Gastroesophageal sphincter (tissue), 4 donors: ENCODE measurements at regions not wholly inside any gene's neighbourhood (a gene's known extent, or its start where the extent isn't known, plus 50 kb on each side); places are given as distances from the start of the nearest gene placed in this dataset.

Experiments used
- ATAC-seq: fragments of 150-250 bp; one replicate; pipeline ENCODE4 v1.9.1; 2016; ENCODE audit warnings: mild to moderate bottlenecking, moderate library complexity
- H3K27ac ChIP-seq, 4 donors: fragments of 200-600 bp; sonication (generic) in 3 of 4; 1 replicate in 3 of 4; 2 replicates in 1 of 4; pipeline ENCODE4 v1.5.1; 2016 to 2019
- H3K27me3 ChIP-seq: fragments of 200-600 bp; sonication (generic); one replicate; pipeline ENCODE4 v1.5.1; 2019
- H3K36me3 ChIP-seq, 2 donors: fragments of 200-600 bp; sonication (generic); one replicate each; pipeline ENCODE4 v1.5.1; 2019; ENCODE audit warnings: control low read depth in 1 of 2
- H3K4me1 ChIP-seq, 3 donors: fragments of 200-600 bp; sonication (generic); 1 replicate in 2 of 3; 2 replicates in 1 of 3; pipeline ENCODE4 v1.5.1; 2016 to 2019; ENCODE audit warnings: control low read depth in 2 of 3
- H3K4me3 ChIP-seq, 2 donors: fragments of 200-600 bp; sonication (generic); one replicate each; pipeline ENCODE4 v1.5.1; 2019; ENCODE audit warnings: mild to moderate bottlenecking in 1 of 2, moderate library complexity in 1 of 2
- H3K9me3 ChIP-seq, 3 donors: fragments of 200-600 bp; sonication (generic); one replicate each; pipeline ENCODE4 v1.5.1; 2017 to 2019; ENCODE audit warnings: control low read depth in 2 of 3
- EP300 ChIP-seq: sonication (generic); formaldehyde crosslinking; IDR thresholded peaks from one replicate; pipeline ENCODE4 v1.6.1; 2017; ENCODE audit warnings: antibody characterized with exemption, mild to moderate bottlenecking
- POLR2A ChIP-seq, 2 donors: fragments of 450-650 bp; IDR thresholded peaks; one replicate each; pipeline ENCODE4 v1.6.1; 2017; ENCODE audit warnings: antibody characterized with exemption in 2 of 2, mild to moderate bottlenecking in 2 of 2, moderate library complexity in 1 of 2
- POLR2AphosphoS5 ChIP-seq: sonication (generic); formaldehyde crosslinking; IDR thresholded peaks from one replicate; pipeline ENCODE4 v1.6.1; 2017; ENCODE audit warnings: antibody characterized with exemption
- WGBS, 2 donors: methylation state at CpG; one replicate each; pipeline ENCODE4 v1.1.5; 2018; ENCODE audit warnings: low coverage in 1 of 2; 5-methylcytosine and 5-hydroxymethylcytosine counted together
- TF ChIP-seq, protein P1 (sequence below), 4 experiments: fragments of 200-600 bp in 2 of 4; fragments of 450-650 bp in 2 of 4; sonication (generic) in 1 of 4; IDR thresholded peaks; one replicate each; pipeline ENCODE4 v1.5.1; 2017 to 2019; ENCODE audit warnings: antibody characterized with exemption in 4 of 4, mild to moderate bottlenecking in 2 of 4, moderate library complexity in 2 of 4

GRCh38 chr3:88369767-88370166, 220.0 kb downstream of the C3orf38 start:
- no peaks in the 10 kb centered on the region for H3K4me1 ChIP-seq
- no peaks in the 10 kb centered on the region for H3K27me3 ChIP-seq
- H3K4me3 ChIP-seq, result no peak overlapping the region
- ATAC-seq, result no peak
- no peaks in the 10 kb centered on the region for H3K36me3 ChIP-seq
- WGBS, 2 donors, result 90% methylated on average over 2 of the region's 2 CpGs; no CpG with 5 or more reads in 1 of the 2 donors
- no peak for TF ChIP-seq EP300
- TF ChIP-seq, protein P1, sequence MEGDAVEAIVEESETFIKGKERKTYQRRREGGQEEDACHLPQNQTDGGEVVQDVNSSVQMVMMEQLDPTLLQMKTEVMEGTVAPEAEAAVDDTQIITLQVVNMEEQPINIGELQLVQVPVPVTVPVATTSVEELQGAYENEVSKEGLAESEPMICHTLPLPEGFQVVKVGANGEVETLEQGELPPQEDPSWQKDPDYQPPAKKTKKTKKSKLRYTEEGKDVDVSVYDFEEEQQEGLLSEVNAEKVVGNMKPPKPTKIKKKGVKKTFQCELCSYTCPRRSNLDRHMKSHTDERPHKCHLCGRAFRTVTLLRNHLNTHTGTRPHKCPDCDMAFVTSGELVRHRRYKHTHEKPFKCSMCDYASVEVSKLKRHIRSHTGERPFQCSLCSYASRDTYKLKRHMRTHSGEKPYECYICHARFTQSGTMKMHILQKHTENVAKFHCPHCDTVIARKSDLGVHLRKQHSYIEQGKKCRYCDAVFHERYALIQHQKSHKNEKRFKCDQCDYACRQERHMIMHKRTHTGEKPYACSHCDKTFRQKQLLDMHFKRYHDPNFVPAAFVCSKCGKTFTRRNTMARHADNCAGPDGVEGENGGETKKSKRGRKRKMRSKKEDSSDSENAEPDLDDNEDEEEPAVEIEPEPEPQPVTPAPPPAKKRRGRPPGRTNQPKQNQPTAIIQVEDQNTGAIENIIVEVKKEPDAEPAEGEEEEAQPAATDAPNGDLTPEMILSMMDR (IDR thresholded peaks at IDR 0.05), result no peak
- TF ChIP-seq POLR2AphosphoS5, result no peak
- TF ChIP-seq POLR2A (IDR thresholded peaks at IDR 0.05), result no peak
- no peak overlapping the region for H3K27ac ChIP-seq
- H3K9me3 ChIP-seq, result peaks cover 0 to 9% (median 0%) of the 10 kb centered on the region in 3 donors

DNA sequence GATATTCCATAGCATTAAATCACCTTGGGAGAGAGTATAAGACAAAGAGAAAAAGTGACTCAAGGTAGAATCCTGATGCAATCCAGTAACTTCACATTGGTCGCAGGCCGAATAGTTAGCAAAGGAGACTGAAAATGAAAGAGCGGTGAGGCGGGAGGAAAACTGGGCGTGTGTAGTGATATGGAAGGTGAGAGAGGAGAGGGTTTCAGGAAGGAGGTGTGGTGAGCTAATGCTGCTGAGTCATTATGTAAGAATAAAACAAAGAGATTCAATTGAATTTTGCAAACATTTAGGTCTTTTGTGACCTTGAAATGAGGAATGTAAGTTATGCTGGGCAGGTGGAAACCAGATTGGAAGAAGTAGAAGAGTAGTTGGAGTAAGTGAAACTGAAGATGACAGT, 235.3 kb downstream of the C3orf38 start:
- Histone ChIP-seq H3K27ac (no peak overlapping the region), H3K36me3 (no peaks in the 10 kb centered on the region), H3K4me1 (no peaks in the 10 kb centered on the region), H3K4me3 (no peak overlapping the region), H3K27me3 (no peaks in the 10 kb centered on the region), H3K9me3 (no peaks in the 10 kb centered on the region)
- WGBS, 2 donors, result 69 to 71% methylated on average over 5 of the region's 5 CpGs
- ATAC-seq, result no peak
- TF ChIP-seq POLR2A (IDR thresholded peaks at IDR 0.05), result no peak
- TF ChIP-seq POLR2AphosphoS5, result no peak
- no peak for TF ChIP-seq EP300
- TF ChIP-seq, protein P1 (IDR thresholded peaks at IDR 0.05), result no peak

DNA sequence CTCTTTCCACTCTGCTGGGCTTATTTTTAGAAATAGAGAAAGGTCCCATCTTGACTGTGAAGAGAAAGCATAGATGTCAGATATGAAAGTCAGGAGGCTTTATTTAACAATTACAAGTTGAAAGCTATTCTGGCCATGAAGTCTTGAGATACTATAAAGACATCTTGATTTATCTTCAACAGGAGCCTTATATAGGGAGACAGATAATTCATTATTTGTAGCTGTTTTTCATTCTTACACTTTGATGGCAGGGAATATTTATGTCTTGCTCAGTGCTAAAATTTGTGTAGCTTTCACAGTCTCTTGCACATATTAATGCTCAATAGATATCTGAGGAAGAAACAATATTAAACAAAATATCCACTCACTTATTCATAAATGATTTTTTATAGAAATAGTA, 248.8 kb downstream of the C3orf38 start:
- no peaks in the 10 kb centered on the region for H3K9me3 ChIP-seq
- no peaks in the 10 kb centered on the region for H3K27me3 ChIP-seq
- no peaks in the 10 kb centered on the region for H3K4me1 ChIP-seq
- no peak overlapping the region for H3K4me3 ChIP-seq
- no peak for ATAC-seq
- no peak for TF ChIP-seq EP300
- TF ChIP-seq POLR2AphosphoS5, result no peak
- TF ChIP-seq, protein P1 (IDR thresholded peaks at IDR 0.05), result no peak
- TF ChIP-seq POLR2A (IDR thresholded peaks at IDR 0.05), result no peak
- H3K27ac ChIP-seq, result no peak overlapping the region
- H3K36me3 ChIP-seq, result no peaks in the 10 kb centered on the region

DNA sequence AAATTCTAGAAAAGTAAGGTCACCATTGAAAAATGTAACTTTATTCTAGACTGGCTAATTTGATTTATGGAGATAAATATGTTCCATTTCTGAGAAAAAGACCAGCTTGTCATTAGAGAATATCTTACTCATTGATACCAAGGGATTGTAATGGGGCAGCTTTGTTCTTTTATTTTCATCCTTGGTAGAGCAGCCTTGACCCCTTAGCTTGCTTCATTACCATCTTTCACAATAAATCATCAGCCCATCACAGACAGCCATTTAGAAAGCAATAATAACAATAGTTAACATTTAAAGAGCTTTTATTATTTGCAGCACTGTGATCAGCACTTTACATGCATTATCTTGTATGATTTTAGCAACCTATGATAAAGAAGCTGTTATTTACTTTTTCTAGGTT, 253.6 kb downstream of the C3orf38 start:
- H3K27ac ChIP-seq, result no peak overlapping the region
- H3K9me3 ChIP-seq, result no peaks in the 10 kb centered on the region
- ATAC-seq, result no peak
- no peaks in the 10 kb centered on the region for H3K36me3 ChIP-seq
- H3K4me3 ChIP-seq, result no peak overlapping the region
- H3K4me1 ChIP-seq, result no peaks in the 10 kb centered on the region
- no peak for TF ChIP-seq POLR2AphosphoS5
- TF ChIP-seq, protein P1 (IDR thresholded peaks at IDR 0.05), result no peak
- no peak for TF ChIP-seq POLR2A (IDR thresholded peaks at IDR 0.05)
- no peak for TF ChIP-seq EP300
- H3K27me3 ChIP-seq, result no peaks in the 10 kb centered on the region

GRCh38 chr3:88408097-88408496, 258.3 kb downstream of the C3orf38 start:
- no peaks in the 10 kb centered on the region for H3K27me3 ChIP-seq

More at GRCh38 chr3:88408097-88408496, 258.3 kb downstream of the C3orf38 start:
- no peaks in the 10 kb centered on the region for H3K4me1 ChIP-seq
- no peak overlapping the region for H3K27ac ChIP-seq
- no peak for TF ChIP-seq POLR2A (IDR thresholded peaks at IDR 0.05)
- TF ChIP-seq EP300, result no peak
- TF ChIP-seq, protein P1 (IDR thresholded peaks at IDR 0.05), result no peak
- no peak for TF ChIP-seq POLR2AphosphoS5
- ATAC-seq, result no peak
- WGBS, 2 donors, result 86 to 93% methylated on average over 1 of the region's 1 CpG
- H3K36me3 ChIP-seq, result no peaks in the 10 kb centered on the region
- no peak overlapping the region for H3K4me3 ChIP-seq
- H3K9me3 ChIP-seq, result no peaks in the 10 kb centered on the region
